ENCODE measurements at regions not wholly inside any gene's neighbourhood (a gene's known extent, or its start where the extent isn't known, plus 50 kb on each side); places are given as distances from the start of the nearest gene placed in this dataset.

DNA sequence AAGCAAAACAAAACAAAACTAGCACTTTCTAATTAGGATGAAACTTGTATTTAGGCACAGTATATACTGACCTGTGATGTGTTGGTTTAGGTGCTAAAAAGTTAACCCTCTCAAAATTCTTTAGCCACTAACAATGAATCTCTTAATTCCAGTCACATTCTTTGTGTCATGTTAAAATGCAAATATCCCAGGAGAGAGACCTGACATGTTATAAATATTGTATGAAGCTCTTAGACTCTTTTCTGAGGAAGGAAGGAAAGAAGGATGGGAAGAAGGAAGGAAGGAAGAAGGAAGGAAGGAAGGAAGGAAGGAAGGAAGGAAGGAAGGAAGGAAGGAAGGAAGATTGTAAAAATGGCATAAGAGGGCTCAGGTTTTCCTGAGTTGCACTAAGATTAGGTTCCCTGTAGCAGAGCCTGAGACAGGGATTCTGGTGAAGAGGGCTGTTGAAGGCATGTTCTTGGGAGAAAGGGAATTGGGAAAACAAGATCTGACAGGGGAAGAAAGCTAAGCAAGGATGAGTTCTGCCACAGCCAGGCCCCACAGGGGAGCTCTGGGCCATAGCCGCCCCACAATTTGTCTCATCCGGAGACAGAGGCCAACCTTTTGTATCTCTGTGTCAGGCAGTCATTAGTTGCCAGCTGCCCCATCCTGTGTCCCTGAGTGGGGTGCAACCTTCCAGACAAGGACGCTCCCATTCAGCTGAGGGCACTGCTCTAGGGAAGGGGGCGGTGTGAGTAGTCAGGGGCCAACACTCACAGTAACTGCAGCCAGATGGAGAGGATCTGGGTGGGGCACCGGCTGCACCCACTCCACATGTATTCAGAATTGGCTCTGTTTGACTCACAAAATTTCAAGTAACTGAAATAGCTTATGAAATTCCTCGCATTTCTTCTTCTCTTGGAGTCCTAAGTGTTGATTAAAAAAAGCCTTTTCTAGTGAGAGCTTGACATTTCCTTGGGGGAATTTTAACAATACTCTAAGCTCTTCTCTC is 189.3 kb upstream of the ARG1 start:
- DNase-seq, result no peak

DNA sequence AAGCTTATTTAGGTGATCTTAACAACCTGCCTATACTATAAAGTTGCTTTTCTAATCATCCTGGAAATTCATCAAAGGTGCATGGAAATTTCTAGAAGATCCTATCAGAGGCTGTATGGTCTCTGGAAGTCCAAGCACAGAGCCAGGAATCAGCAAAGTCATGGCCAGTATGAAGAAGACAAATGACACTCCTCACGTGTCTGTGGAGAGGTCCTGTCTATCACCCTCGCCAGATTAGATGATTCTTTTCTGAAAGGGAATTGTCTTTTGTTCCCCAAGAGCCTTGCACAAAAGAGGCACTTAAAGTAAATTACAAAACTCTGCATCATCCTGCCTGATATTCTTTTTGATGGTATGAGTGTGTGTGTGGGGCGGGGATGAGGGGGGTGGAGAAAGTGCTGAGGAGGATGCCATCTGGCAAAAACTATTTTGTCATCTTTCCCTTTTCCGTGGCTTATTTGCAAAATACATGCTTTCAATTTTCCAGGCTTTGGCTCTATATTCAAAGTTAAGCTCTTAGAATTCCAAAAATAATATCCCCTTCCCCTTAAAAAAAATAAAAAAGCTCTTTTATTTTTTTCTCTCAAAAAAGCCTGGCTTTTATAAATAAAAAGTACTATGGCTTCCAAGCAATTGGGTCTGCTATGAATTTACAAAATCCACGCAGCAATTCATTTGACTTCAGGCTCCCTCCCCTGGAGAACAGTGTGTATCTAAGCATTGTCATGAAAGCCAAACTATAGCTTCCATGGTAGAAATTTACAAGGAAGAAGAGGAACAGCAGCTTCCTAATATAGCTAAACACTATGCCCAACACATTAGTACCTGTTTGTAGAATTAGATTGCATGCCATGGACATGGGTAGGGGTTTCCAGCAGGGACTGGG is 185.2 kb upstream of the ARG1 start:
- DNase-seq, result no peak

DNA sequence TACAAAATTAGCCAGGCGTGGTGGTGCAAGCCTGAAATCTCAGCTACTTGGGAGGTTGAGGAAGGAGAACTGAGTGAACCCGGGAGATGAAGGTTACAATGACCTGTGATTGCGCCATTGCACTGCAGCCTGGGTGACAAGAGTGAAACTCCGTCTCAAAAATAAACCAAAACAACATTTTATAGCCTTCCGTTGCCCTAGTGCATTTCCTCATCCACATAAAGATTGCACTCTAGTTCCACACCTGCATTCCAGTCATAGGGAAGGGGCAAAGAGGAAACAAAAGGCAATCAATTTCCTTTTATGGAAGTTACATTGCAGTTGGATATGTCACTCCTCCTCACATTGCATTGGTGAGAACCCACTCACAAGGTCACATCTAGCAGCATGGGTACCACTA is 182.7 kb upstream of the ARG1 start:
- no peak for DNase-seq

DNA sequence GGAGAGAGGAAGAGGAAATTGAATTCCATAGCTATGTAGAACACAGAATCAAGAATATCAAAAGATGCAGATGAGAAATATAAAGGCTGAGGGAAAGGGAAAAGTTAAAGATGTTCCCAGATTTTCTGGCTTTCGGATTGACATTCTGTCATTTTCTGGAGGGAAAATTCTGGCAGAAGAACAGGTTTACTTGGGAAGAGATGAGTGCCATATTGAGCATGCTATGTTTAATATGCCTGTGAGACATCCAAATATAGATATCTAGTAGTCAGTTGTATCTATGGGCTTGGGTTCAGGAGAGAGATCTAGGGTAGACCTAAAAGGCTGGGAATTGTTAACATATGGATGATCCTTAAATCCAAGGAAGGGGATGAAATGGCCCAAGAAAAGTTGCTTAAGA is 181.9 kb upstream of the ARG1 start:
- no peak for DNase-seq

DNA sequence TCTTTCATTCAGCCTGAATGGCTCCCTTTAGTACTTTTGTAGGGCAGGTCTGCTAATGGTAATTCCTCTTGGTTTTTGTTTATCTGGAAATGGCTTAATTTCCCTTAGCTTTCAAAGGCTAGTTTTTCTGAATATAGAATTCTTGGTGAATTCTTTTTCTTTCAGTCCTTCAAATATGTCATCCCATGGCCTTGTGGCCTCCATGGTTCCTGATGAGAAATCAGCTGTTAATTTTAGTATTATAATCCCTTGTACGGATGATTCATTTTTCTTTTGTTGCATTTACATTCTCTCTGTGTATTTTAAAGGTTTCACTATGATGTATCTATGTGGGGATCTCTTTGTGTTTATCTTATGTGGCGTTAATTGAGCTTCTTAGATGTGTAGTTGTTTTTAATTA is 179.6 kb upstream of the ARG1 start:
- DNase-seq, result no peak

DNA sequence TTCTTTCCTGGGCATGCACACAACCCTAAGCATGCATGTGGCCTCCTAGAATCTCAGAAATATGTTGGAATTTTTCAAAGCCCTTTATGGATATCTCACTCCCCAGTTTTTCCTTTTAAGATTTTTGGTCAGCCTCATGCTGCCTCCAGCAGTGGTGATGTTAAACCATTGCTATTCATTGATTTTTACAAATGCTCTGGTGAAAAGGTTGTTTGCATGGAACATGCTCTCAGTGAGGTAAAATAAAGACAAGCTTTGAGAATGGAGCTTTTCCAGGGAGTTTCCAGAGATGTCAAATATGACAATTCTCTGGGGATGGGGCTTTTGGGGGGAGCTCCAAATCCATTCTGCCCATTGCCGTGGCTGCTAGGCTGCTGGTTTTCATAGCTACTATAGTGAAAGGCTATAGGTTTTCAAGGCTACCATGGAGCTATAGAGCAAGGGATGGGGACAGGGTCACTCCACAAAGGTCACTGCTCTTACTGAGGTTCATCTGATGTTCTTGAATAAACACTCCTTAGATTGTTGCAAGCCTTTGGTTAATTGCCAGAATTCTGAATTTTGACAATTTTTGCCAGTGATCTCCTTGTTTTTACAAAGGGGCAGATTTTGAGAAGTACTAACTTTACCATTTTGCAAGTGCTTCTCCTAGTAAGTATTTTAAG is 178.1 kb upstream of the ARG1 start:
- DNase-seq, result no peak

DNA sequence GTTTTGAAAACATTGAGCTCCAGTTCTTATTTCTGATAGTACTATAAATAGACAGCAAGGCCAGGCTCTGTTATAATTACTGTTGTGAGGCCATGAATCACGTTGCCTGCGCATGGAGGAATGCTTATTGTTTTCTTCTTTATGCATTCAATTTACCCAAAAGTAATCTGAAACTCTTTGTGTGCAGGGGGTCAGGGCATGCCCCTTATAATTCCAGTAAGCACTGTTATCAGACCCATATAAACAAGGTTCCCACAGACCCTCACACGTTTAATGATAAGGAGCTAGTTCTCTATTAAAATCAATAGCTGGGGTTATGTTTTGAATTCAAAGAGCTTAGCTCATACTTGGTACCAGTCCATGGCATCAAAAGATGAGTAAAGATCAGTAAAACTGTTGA is 174.8 kb upstream of the ARG1 start:
- DNase-seq, result no peak

DNA sequence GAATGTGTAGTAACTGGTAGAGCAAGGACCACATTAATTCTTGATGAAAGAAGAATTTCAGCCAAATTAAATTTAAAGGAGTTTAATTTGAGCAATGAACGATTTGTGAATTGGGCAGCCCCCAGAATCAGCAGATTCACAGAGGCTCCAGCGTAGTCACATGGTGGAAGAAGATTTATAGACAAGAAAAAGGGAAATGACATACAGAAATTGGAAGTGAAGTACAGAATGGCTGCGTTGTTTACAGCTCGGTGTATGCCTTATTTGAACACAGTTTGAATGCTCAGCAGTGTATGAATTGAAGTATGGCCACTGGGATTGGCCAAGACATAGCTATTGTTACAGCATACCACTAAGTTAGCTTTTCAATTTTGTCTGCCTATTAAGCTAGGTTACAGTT is 173.6 kb upstream of the ARG1 start:
- no peak for DNase-seq

DNA sequence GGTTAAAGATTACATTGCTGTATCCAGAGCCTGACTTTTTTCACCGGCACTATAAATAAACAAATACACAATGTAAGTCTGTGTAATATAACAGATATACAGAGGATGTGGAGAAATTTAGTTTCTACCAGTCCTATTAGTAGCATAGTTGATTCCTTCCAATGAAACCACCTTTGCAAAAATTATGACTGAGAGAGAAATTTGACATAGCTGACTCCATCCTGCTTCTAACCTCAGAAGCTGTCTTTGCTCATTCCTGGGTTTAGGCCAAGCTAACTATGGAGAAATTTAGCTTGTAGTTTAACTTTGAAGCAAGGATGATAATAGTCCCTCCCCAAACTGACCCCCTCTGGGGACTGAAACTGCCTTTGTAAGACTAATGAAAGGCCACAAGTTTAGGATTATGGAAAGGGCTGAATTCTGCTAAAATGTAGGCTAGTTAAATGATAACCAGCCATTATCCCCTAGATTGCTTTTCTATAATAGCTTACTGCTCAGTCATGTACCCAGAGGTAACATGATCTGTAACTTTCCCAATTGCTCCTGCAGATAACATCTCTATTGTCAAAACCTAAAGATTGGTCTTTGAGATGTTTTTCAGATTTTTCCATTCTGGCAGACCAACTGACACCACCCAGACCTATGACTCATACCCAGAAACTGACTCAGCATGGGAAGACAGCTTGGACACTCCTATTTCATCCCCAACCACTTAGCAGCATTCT is 172.8 kb upstream of the ARG1 start:
- peak in 1 of 5 experiments; percentile 3 for DNase-seq

DNA sequence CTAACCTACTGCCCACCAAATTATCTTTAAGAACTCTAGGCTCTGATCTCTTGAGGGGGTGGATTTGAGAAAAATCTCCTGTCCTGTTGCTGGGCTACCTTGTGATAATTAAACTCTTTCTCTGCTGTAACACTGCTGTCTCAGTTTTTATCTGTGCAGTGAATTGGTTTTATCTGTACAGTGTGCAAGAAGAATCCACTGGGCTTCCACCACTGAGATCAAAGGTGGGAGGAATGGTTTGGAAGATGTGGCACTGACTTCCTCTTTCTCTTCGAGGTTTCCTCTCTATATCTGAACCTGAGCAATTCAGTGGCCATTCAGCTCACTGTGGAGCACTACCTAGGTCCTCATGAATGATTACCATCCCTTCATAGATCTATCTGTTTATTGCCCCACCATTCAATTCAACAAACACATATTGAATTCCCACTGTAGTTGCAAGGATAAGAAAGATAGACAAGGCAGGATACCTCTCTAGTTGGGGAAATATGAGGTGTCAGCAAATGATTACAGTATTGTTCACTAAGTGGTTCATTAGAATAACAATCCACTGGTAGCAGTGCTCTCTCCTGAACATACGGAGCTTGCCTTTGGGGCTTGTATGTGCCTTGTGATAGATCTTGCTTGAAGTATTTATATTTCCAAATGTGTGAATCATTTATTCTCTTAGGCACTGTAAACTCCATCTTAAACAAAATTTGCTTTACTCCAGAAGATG is 172.1 kb upstream of the ARG1 start:
- DNase-seq, result no peak

DNA sequence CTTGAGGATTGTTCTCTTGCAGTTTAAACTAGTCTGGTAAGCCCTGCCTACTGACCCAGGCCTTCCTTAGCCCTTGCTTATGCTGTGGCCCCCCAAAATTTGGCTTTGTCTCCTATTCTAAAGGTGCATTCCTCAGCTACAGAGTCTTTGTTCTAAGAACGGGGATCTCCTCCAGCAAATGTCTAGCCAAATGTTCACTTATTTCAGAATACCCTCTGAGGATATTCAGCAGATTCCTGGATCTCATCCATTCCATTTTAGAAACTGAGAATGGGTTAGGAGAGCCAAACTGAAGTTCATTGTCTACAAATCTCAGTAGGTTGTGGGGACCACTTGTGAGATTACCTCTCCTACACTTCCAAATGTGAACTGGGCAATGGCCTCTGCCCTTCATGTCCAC is 164.2 kb upstream of the ARG1 start:
- no peak for DNase-seq

DNA sequence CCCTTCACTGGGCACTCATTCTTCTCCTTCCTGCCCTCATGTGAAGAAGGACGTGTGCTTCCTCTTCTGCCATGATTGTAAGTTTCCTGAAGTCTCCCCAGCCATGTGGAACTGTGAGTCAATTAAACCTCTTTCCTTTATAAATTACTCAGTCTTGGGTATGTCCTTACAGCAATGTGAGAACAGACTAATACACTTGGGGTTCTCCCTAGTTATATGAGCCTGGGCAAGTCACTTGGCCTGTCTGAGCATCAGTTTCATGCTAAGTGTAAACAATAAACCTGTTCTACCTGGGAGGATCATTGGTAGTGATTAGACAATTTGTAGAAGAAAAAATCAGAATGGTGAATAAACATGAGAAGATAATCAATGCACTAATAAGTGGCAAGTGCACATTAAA is 162.2 kb upstream of the ARG1 start:
- DNase-seq, result no peak

DNA sequence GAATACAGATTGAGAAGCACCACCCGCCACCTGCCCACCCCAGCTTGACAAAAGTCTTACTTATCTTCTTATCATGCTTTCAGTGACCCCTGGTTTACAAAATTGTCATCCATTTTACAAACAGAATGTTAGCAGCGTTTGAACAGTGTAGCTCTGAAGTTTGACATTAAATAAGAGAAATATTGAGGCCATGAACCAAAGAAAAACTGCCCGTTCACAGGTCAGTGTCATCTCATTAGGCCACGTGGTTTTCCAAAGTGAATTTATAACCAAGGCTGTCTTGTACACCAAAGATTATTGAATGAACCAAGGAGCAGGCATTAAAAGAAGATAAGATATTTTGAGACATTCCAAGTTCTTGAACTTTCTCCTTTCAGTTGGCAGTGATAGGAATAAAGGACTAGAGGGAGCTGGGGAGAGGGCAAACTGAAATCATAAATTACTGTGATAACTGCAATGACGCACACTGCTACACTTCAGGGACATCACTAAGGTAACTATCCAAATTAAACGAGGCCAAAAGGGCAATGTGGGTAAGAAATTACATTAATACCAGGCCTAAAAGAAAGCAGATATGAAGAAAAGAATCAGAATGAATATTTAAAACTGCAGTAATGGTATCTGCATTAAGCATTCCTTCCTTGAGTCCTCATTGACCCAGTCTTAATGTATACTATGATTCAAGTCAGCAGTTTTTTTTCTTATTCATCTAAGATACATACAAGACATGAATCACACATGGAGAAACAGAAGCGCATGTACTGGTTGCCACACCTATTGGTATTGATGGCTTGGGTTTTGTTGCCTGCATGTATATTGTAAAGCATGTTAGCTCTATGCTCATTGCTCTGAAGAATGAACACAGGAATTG is 159.8 kb upstream of the ARG1 start:
- DNase-seq, result no peak

DNA sequence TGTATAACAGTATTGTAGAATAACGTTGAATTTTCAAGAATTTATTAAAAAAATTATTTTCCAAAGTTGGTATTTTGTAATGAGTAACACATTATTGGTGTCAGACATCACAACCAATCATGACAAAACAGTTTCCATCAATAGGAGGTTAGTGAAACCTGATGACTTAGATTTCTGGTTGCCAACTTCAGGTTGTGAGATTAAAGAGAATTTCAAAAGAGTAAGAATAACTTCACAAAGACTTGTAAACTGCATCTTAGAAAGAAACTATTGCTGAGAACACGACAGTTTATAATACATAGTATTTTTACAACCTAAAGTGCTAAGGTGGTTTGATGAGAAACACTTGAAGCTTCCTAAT is 159.2 kb upstream of the ARG1 start:
- no peak for DNase-seq

DNA sequence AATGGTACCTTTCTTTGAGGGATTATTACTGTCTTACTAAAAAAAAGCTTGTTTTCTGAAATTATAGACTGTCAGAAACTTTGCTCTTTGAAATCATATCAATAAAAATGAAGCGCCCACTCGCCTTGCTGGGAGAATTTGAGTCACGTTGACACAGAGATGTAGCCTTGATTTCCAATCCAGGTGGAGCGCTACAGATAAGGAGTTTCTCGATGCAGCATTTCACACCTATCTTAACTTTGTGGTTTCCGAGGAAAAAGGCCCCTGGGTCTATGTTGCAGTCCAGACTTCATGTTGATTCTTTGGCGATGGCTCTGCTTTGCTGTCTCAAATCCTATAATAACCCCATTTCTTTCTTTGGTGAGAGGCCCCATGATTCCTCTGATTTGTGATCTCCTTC is 158.1 kb upstream of the ARG1 start:
- no peak for DNase-seq

DNA sequence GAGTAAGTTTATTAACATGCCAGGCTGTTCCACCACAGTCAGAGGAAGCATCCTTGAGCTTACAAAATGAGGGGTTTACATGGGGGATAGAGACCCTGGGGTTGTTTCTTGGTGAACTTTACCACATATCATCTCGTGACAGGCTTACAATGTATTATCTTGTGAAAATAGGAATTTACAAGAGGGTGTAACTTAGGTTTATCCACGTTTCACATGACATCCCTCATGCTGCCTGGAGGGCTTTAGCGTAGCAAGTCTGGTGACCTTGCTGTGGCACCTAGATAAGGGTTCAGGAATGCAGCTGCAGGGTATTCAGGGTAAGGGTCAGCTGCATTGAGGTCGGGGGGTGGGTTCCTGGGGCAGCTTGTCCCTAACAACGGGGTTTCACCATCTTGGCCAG is 154.6 kb upstream of the ARG1 start:
- no peak for DNase-seq

DNA sequence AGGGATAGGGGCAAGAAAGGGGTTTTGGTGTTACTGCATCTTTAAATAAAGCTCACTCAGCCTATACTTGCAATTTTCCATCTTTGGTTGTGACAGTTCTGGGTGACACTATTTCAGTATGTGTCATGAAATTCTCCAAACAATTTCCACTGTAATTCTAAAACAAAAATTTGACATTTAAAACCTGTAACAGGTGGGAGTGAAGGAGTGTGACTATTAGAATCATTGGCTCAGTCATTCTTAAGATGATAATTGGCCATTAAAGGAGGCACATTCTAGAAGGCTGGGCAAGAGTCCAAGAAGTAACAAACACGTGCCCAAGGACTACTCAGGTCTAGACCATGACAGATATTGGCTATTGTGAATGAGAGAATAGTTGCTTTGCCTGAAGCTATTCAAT is 153.3 kb upstream of the ARG1 start:
- no peak for DNase-seq

DNA sequence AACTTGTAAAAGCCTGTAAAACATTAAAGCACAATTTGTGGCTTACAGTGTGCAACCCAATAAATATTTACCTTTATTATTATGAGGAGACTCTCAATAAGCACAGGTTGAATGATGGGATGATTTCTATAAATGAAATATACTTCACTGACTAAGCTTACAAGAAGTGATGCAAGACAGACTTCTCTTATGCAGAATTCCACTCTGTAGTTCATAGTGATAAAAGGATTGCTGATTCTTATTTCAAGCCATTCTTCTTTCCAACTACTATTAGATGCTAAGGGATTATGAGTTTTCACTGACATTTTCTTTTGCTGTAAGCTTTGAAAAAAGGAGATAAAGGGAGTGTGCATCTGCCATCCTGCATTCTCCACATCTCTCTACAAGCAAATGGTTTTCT is 149.0 kb upstream of the ARG1 start:
- DNase-seq, result no peak

DNA sequence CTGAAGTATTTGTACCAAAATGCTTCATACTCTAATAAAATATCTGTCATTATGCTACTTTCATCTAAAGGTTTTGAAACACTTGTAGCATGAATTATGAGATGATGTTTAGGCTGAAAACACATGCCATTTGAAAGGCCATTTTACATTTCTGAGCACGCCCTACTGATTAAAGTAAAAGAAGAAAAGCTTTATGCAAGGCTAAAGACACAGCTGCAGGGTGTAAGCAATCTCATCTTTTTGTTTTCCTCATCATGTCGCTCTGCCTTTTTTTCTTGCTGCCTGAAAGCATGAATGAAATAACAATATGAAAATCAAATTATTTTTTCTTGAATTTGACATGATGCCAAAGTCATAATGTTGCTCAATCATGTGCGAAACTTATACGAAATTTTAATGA is 148.6 kb upstream of the ARG1 start:
- no peak for DNase-seq

DNA sequence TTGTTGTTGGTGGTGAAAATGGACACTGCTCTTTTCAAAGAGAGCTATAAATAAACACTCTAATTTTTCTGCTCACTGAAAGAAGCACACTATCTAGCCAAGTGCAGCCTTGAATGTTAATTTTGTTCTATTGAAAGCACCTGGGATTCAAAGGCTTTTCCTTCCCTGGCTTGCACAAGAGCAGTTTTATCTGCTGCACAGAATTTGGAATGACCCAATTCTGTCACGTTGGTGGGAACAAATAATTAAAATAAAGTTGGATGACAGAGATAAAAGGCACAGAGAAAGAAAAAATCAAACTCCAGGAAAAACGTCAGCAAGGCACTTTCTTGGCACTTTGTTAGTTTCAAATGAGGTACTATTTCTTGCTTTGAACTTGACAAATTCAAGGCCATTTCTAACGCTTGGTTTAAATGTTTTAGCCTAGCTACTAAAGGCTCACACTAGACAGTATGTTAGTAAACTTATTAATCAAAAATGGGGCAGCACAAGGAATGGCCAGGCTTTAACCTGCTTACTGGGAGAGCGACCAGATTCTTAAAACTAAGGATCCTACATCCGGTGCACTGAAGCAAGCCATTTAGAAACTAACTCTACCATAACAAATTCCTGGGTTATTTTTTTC is 145.5 kb upstream of the ARG1 start:
- no peak for DNase-seq

Data from T-helper 2 cell (primary cell).